NB4 (cell line): ENCODE measurements at regions not wholly inside any gene's neighbourhood (a gene's known extent, or its start where the extent isn't known, plus 50 kb on each side); places are given as distances from the start of the nearest gene placed in this dataset.

Experiments
- DNase-seq: peaks from one replicate; pipeline ENCODE4 v3.0.0; 2010; ENCODE audit warnings: low read depth
- H3K4me3 ChIP-seq: one replicate; pipeline ENCODE4 v1.5.1; 2011; ENCODE audit warnings: mild to moderate bottlenecking, low read depth, low read length, moderate library complexity
- MYC ChIP-seq: IDR thresholded peaks from 2 replicates; pipeline ENCODE4 v1.6.1; 2011; ENCODE audit warnings: low read depth, low read length
- POLR2A ChIP-seq: IDR thresholded peaks from 2 replicates; pipeline ENCODE4 v1.6.1; 2011; ENCODE audit warnings: mild to moderate bottlenecking; ENCODE audit not compliant: insufficient read length; ENCODE audit errors: extremely low read depth
- TF ChIP-seq, protein P1 (sequence below): IDR thresholded peaks from 2 replicates; pipeline ENCODE4 v1.6.1; 2011; ENCODE audit warnings: low read depth, low read length
- TF ChIP-seq, protein P2 (sequence below): IDR thresholded peaks from one replicate; pipeline ENCODE4 v1.5.1; 2012; ENCODE audit warnings: low read depth, low read length

DNA sequence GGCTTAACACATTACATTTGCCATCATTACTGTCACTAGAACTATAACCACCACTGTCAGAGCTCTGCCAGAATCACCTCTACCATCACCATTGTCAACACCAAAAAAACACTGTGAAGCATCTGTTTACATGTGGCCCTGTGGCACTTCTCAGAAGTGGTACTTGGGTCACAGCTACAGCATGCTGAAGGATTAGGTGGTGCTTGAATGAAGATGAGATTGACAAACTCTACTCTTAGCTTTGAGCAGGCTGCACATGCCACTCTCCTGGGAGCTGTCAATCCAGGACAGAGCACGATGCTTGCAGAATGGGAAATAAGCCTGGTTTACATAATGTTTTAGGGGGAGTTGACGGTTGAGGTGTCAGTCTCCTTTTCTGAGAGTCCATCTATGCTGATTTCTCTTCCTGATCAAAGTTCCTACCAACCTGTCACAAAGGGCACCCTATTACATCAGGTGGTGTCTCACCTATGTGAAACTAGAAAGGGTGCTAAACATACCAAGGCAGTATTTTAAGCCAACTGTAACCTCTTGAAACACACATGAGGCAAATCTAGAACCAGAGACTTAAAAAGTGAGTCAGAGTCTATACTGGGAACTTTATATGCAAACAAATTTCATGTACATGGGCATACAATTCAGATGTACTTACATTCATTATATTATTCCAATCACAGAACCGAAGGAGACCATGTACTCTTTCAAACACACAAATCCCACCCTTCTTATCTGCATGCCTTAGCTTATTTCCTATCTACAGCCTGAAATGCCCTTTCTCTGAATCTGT, 258.7 kb downstream of the EMP1 start:
- no peak overlapping the region for H3K4me3 ChIP-seq
- no peak for DNase-seq

DNA sequence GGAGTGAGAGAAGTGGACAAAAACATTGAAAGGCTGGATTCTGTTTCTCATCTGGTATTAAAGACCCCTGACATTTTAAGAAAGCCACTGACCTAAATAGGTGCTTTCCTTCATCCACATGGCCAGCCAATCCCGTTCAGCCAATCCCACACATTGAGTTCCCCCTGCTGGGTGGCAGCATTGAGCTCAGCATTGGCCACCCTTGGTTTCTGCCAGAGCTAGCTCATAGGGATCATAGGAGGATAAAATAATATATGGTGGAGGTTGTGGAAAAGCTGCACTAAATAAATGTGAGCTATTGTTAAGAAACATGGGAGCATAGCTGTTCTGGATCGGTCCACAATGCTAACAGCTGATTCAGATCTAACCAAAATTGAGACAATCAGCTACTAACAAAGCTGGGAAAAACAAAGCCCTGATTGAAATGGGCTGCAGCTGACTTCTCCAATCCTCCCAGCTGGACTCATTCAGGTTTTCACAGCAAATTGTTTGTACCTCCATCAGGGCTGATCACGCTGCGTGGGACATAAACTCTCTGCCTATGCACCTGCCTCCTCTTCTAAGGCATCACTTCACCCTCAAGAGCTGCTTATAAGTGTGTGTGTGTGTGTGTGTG, 256.5 kb downstream of the EMP1 start:
- no peak for DNase-seq
- TF ChIP-seq, protein P1, sequence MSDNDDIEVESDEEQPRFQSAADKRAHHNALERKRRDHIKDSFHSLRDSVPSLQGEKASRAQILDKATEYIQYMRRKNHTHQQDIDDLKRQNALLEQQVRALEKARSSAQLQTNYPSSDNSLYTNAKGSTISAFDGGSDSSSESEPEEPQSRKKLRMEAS = no peak
- H3K4me3 ChIP-seq = no peak overlapping the region

More for the DNA sequence above, 258.7 kb downstream of the EMP1 start:
- TF ChIP-seq, protein P1 = no peak
- TF ChIP-seq POLR2A (no peak), MYC (no peak)
- TF ChIP-seq, protein P2, sequence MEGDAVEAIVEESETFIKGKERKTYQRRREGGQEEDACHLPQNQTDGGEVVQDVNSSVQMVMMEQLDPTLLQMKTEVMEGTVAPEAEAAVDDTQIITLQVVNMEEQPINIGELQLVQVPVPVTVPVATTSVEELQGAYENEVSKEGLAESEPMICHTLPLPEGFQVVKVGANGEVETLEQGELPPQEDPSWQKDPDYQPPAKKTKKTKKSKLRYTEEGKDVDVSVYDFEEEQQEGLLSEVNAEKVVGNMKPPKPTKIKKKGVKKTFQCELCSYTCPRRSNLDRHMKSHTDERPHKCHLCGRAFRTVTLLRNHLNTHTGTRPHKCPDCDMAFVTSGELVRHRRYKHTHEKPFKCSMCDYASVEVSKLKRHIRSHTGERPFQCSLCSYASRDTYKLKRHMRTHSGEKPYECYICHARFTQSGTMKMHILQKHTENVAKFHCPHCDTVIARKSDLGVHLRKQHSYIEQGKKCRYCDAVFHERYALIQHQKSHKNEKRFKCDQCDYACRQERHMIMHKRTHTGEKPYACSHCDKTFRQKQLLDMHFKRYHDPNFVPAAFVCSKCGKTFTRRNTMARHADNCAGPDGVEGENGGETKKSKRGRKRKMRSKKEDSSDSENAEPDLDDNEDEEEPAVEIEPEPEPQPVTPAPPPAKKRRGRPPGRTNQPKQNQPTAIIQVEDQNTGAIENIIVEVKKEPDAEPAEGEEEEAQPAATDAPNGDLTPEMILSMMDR = no peak

DNA sequence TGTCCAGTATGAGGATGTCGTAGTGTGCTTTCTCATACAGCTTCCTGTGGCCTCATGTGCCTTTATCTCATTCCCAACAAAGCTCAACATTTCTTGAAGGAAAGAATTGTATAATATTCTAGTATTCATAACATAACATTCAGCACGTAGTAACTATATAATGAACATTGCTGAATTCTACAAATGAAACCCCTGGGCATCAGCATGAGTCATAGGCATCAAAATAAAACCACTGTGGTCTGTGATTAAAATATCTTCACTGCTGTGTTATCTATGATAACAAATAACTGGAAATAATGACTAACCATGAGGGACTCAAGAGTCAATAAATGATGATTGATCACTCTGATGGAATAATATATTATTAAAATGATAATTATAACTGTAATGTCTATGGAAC, 255.2 kb downstream of the EMP1 start:
- TF ChIP-seq, protein P1 = no peak
- TF ChIP-seq, protein P2 = no peak
- TF ChIP-seq MYC = no peak
- no peak for TF ChIP-seq POLR2A
- no peak for DNase-seq
- no peak overlapping the region for H3K4me3 ChIP-seq

DNA sequence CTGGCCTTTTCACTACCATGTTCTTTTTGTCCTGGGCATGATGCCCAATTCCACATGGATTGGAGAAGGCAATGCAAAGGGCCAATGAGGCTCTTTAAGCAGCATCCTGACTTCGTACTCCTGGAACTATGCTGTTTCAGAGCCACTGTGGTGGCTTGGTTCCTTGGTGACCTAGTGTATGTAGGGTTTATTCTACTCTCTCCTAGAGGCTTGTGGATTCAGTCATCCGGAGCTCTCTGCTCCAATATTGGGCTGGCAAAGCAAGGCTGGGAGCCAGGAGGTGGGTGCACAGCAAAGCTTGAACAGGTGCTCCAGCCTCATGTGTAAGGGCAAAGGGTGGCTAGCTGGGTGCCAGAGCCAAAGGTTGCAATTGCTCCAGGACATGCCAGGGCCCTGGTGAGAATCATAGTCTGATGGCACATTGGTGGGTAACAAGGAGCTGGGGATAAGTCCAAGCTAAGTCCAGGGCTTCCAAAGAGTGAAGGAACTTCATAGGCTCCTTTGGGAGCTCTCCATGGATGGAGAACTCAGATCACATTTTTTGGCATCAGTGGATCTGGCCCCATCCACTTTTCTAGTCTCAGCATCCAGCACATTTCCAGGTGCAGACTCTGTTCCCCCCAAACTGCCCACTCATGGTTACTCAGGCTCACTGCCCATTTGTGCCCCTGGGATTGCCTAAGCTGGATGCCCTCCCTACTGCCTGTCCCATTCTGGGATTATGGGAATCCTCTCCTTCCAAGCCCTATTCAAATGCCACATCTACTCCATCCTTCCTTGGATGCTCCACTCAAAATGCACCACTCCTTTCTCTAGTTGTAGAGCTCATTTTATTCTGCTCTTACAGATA, 253.9 kb downstream of the EMP1 start:
- H3K4me3 ChIP-seq = no peak overlapping the region
- no peak for DNase-seq
- TF ChIP-seq, protein P2 = no peak
- TF ChIP-seq, protein P1 = no peak
- TF ChIP-seq MYC (no peak), POLR2A (no peak)

DNA sequence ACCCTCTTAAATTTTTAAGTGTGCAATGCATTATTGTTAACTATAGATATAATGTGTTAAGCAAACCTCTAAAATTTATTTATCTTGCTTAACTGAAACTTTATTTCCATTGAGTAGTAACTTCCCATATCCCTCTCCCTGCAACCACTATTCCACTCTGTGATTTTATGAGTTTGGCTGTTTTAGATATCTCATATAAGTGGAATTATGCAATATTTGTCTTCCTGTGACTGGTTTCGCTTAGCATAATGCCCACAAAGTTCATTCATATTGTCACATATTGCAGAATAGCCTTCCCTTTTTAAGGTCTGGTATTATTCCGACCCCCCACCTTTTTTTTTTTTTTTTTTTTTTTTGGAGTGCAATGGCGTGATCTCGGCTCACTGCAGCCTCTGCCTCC, 247.6 kb downstream of the EMP1 start:
- DNase-seq = peak; percentile 53
- H3K4me3 ChIP-seq = no peak overlapping the region
- TF ChIP-seq, protein P1 = no peak
- no peak for TF ChIP-seq MYC
- TF ChIP-seq POLR2A = no peak
- TF ChIP-seq, protein P2 = no peak

DNA sequence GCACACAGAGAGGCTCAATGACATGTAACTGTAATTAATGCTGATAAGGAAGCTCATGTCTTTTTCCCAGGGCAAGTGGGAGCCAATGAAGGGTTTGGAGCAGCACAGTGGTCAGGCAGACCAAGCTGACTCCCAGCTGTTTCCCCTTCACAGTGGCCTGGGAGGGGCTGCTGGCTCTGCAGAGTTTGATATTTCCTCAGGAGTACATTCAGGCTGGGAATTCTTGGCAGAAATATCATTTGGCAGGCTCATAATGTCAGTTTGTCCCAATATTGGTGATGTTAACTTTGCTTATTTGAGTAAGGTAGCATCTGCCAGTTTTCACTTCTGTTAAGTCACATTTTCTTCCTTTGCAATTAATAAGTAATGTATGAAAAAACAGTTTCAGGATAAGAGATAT, 247.0 kb downstream of the EMP1 start:
- no peak overlapping the region for H3K4me3 ChIP-seq
- TF ChIP-seq, protein P2 = no peak
- TF ChIP-seq POLR2A = no peak
- no peak for TF ChIP-seq MYC
- TF ChIP-seq, protein P1 = no peak

More for the DNA sequence above, 247.0 kb downstream of the EMP1 start:
- no peak for DNase-seq
